ENCODE measurements at regions not wholly inside any gene's neighbourhood (a gene's known extent, or its start where the extent isn't known, plus 50 kb on each side); places are given as distances from the start of the nearest gene placed in this dataset.

- no peak overlapping the region for H3K4me3 Mint-ChIP-seq
- no peak for ATAC-seq
- no peaks in the 10 kb centered on the region for H3K9me3 Mint-ChIP-seq
- peaks cover 0 to 3% of the 10 kb centered on the region in 2 donors for H3K27me3 Mint-ChIP-seq
- no peak for DNase-seq (ENCODE audit: low spot score)
- no peaks in the 10 kb centered on the region for H3K4me1 Mint-ChIP-seq (ENCODE audit: low read depth in 2 of 2)
- H3K27ac Mint-ChIP-seq: no peak overlapping the region
- no peaks in the 10 kb centered on the region for H3K36me3 Mint-ChIP-seq
These were observed 88.1 kb upstream of the GADL1 start for GRCh38 chr3:30982416-30983075.

- DNase-seq (ENCODE audit: low spot score) (no peak), ATAC-seq (no peak)
These were observed 90.6 kb upstream of the GADL1 start for GRCh38 chr3:30984855-30985749.

GRCh38 chr3:30986551-30986950, 92.1 kb upstream of the GADL1 start:
- DNase-seq (ENCODE audit: low spot score): no peak
- Mint-ChIP-seq H3K36me3 (no peaks in the 10 kb centered on the region), H3K27ac (no peak overlapping the region), H3K9me3 (no peaks in the 10 kb centered on the region), H3K27me3 (peaks cover 10 to 16% of the 10 kb centered on the region in 2 donors), H3K4me1 (ENCODE audit: low read depth in 2 of 2) (no peaks in the 10 kb centered on the region), H3K4me3 (no peak overlapping the region)
- ATAC-seq: no peak

More at GRCh38 chr3:30984855-30985749, 90.6 kb upstream of the GADL1 start:
- Mint-ChIP-seq H3K4me3 (no peak overlapping the region), H3K27ac (no peak overlapping the region), H3K36me3 (no peaks in the 10 kb centered on the region), H3K4me1 (ENCODE audit: low read depth in 2 of 2) (no peaks in the 10 kb centered on the region), H3K9me3 (no peaks in the 10 kb centered on the region), H3K27me3 (peaks cover 10 to 14% of the 10 kb centered on the region in 2 donors)

- peaks cover 14 to 15% of the 10 kb centered on the region in 2 donors for H3K27me3 Mint-ChIP-seq
- H3K27ac Mint-ChIP-seq: no peak overlapping the region
- DNase-seq (ENCODE audit: low spot score) (no peak), ATAC-seq (no peak)
- H3K9me3 Mint-ChIP-seq: no peaks in the 10 kb centered on the region
- H3K36me3 Mint-ChIP-seq: no peaks in the 10 kb centered on the region
- no peaks in the 10 kb centered on the region for H3K4me1 Mint-ChIP-seq (ENCODE audit: low read depth in 2 of 2)
- H3K4me3 Mint-ChIP-seq: no peak overlapping the region
These were observed 94.3 kb upstream of the GADL1 start for GRCh38 chr3:30988769-30989168.

GRCh38 chr3:30989276-30990030, 95.0 kb upstream of the GADL1 start:
- Mint-ChIP-seq H3K9me3 (no peaks in the 10 kb centered on the region), H3K27ac (no peak overlapping the region), H3K4me3 (no peak overlapping the region), H3K4me1 (ENCODE audit: low read depth in 2 of 2) (no peaks in the 10 kb centered on the region), H3K36me3 (no peaks in the 10 kb centered on the region), H3K27me3 (peaks cover 14 to 16% of the 10 kb centered on the region in 2 donors)
- ATAC-seq (no peak), DNase-seq (ENCODE audit: low spot score) (no peak)

GRCh38 chr3:30996467-30996866, 102.0 kb upstream of the GADL1 start:
- H3K4me3 Mint-ChIP-seq: no peak overlapping the region

DNA sequence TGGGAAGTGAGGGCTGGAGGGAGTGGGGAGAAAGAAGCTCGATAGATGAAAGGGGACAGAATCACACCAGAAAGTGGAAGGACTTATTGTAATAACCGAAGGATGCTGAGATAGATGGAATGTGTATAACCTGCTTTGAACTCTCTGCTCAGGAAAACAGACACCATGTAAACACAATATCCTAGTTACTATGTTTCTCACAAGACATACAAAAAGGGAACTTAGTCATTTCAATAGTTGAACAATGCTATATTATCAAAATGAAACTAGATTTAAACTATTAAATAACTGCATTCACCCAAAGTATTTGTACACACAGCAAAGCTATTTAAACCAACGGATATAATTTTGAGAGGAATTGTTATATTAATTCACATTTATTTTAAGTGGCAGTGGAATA, 108.3 kb upstream of the GADL1 start:
- ATAC-seq (no peak), DNase-seq (ENCODE audit: low spot score) (no peak)
- no peak overlapping the region for H3K4me3 Mint-ChIP-seq
- no peaks in the 10 kb centered on the region for H3K36me3 Mint-ChIP-seq
- H3K27me3 Mint-ChIP-seq: no peaks in the 10 kb centered on the region
- no peaks in the 10 kb centered on the region for H3K9me3 Mint-ChIP-seq
- peaks cover 0 to 3% of the 10 kb centered on the region in 2 donors for H3K4me1 Mint-ChIP-seq (ENCODE audit: low read depth in 2 of 2)
- no peak overlapping the region for H3K27ac Mint-ChIP-seq

More at GRCh38 chr3:30996467-30996866, 102.0 kb upstream of the GADL1 start:
- peaks cover 2 to 7% of the 10 kb centered on the region in 2 donors for H3K27me3 Mint-ChIP-seq
- no peak overlapping the region for H3K27ac Mint-ChIP-seq
- ATAC-seq (no peak), DNase-seq (ENCODE audit: low spot score) (no peak)
- H3K4me1 Mint-ChIP-seq (ENCODE audit: low read depth in 2 of 2): peaks cover 0 to 3% of the 10 kb centered on the region in 2 donors
- no peaks in the 10 kb centered on the region for H3K9me3 Mint-ChIP-seq
- no peaks in the 10 kb centered on the region for H3K36me3 Mint-ChIP-seq

DNA sequence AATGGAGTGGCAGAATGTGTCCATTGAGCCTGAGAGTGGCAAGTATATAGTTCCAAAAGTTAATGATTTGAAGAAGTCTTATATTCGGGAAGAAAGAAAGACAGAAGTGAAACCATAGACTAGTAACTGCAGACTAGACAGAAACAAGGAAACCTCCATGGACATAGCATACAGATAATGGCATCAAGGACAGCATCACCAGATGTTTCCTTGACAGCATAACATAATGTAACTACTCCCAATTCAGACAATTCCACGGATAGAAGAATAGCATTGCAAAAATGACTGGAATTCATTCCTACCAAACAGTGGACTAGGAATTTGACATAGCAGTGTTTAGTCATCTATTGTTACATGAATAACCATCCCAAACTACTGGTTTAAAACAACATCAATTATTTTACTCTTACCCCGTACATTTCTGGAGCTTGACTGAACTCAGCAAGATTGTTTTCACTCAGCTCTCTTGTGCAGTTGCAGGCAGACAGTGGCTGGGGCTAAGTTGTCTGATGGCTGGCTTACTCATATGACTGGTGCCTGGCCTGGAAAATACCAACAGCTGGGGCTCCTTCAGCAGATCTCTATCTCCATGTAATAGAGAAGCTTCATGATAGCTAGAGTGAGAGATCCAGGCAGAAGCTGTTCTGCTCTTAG, 109.7 kb upstream of the GADL1 start:
- no peak for DNase-seq (ENCODE audit: low spot score)
- no peak overlapping the region for H3K27ac Mint-ChIP-seq
- no peak for ATAC-seq
- no peaks in the 10 kb centered on the region for H3K36me3 Mint-ChIP-seq
- peaks cover 0 to 6% of the 10 kb centered on the region in 2 donors for H3K27me3 Mint-ChIP-seq
- H3K4me1 Mint-ChIP-seq (ENCODE audit: low read depth in 2 of 2): no peaks in the 10 kb centered on the region
- H3K9me3 Mint-ChIP-seq: no peaks in the 10 kb centered on the region
- H3K4me3 Mint-ChIP-seq: no peak overlapping the region

GRCh38 chr3:31008994-31009393, 114.5 kb upstream of the GADL1 start:
- Mint-ChIP-seq H3K27me3 (peaks cover 3 to 11% of the 10 kb centered on the region in 2 donors), H3K4me1 (ENCODE audit: low read depth in 2 of 2) (peaks cover 0 to under 1% of the 10 kb centered on the region in 2 donors), H3K4me3 (no peak overlapping the region), H3K36me3 (no peaks in the 10 kb centered on the region), H3K27ac (no peak overlapping the region), H3K9me3 (no peaks in the 10 kb centered on the region)
- ATAC-seq (no peak), DNase-seq (ENCODE audit: low spot score) (no peak)

DNA sequence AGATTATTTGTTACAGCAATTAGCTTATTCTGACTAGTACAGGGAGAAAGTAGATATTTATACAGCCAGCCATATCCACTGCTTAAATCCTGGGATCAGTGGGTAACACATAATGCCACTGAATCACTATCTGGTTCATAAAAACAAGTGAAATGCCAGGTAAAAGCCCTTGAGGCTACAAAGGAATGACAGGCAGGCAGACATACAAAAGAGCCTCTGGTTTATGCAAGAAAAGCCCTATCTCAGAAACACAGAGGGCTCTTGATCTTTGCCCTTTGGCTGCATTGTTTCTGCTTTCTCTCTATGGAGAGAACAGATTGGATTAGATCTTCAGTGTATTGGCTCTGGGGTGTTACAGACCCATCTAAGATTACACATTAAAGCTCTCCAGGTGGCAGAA, 115.4 kb upstream of the GADL1 start:
- H3K27ac Mint-ChIP-seq: no peak overlapping the region
- no peaks in the 10 kb centered on the region for H3K36me3 Mint-ChIP-seq
- DNase-seq (ENCODE audit: low spot score) (no peak), ATAC-seq (no peak)
- no peaks in the 10 kb centered on the region for H3K9me3 Mint-ChIP-seq
- peaks cover 0 to 2% of the 10 kb centered on the region in 2 donors for H3K4me1 Mint-ChIP-seq (ENCODE audit: low read depth in 2 of 2)
- peaks cover 3 to 11% of the 10 kb centered on the region in 2 donors for H3K27me3 Mint-ChIP-seq
- no peak overlapping the region for H3K4me3 Mint-ChIP-seq

GRCh38 chr3:31010491-31010890, 116.0 kb upstream of the GADL1 start:
- no peaks in the 10 kb centered on the region for H3K36me3 Mint-ChIP-seq
- H3K27ac Mint-ChIP-seq: no peak overlapping the region
- H3K9me3 Mint-ChIP-seq: no peaks in the 10 kb centered on the region
- H3K27me3 Mint-ChIP-seq: peaks cover 3 to 11% of the 10 kb centered on the region in 2 donors
- no peak overlapping the region for H3K4me3 Mint-ChIP-seq
- peaks cover 0 to 2% of the 10 kb centered on the region in 2 donors for H3K4me1 Mint-ChIP-seq (ENCODE audit: low read depth in 2 of 2)
- ATAC-seq (no peak), DNase-seq (ENCODE audit: low spot score) (no peak)

GRCh38 chr3:31011380-31011779, 116.9 kb upstream of the GADL1 start:
- Mint-ChIP-seq H3K9me3 (no peaks in the 10 kb centered on the region), H3K27me3 (peaks cover 3 to 11% of the 10 kb centered on the region in 2 donors), H3K36me3 (no peaks in the 10 kb centered on the region), H3K4me3 (no peak overlapping the region), H3K27ac (no peak overlapping the region), H3K4me1 (ENCODE audit: low read depth in 2 of 2) (peaks cover 0 to 2% of the 10 kb centered on the region in 2 donors)
- ATAC-seq (no peak), DNase-seq (ENCODE audit: low spot score) (no peak)

- DNase-seq (ENCODE audit: low spot score): no peak
- no peak overlapping the region for H3K27ac Mint-ChIP-seq
- no peaks in the 10 kb centered on the region for H3K9me3 Mint-ChIP-seq
- no peaks in the 10 kb centered on the region for H3K36me3 Mint-ChIP-seq
- H3K4me1 Mint-ChIP-seq (ENCODE audit: low read depth in 2 of 2): peaks cover 0 to 2% of the 10 kb centered on the region in 2 donors
- H3K4me3 Mint-ChIP-seq: no peak overlapping the region
- no peak for ATAC-seq
- H3K27me3 Mint-ChIP-seq: peaks cover 3 to 10% of the 10 kb centered on the region in 2 donors
These were observed 118.6 kb upstream of the GADL1 start for GRCh38 chr3:31013090-31013489.
